GM18951 (cell line): ENCODE measurements at regions not wholly inside any gene's neighbourhood (a gene's known extent, or its start where the extent isn't known, plus 50 kb on each side); places are given as distances from the start of the nearest gene placed in this dataset.

ENCODE experiments used
- POLR2A ChIP-seq: IDR thresholded peaks from 4 replicates; pipeline ENCODE4 v1.6.1; 2011; ENCODE audit warnings: mild to moderate bottlenecking; ENCODE audit not compliant: insufficient read length, insufficient read depth; ENCODE audit errors: extremely low read depth
- in situ Hi-C: fragments of 300-500 bp; cut with MboI; formaldehyde crosslinking; loops from one replicate; pipeline ENCODE4 v1.12.0; 2022; ENCODE audit warnings: low sequenced_read_pairs, mixed read lengths, inconsistent platforms; ENCODE audit not compliant: unreplicated experiment

DNA sequence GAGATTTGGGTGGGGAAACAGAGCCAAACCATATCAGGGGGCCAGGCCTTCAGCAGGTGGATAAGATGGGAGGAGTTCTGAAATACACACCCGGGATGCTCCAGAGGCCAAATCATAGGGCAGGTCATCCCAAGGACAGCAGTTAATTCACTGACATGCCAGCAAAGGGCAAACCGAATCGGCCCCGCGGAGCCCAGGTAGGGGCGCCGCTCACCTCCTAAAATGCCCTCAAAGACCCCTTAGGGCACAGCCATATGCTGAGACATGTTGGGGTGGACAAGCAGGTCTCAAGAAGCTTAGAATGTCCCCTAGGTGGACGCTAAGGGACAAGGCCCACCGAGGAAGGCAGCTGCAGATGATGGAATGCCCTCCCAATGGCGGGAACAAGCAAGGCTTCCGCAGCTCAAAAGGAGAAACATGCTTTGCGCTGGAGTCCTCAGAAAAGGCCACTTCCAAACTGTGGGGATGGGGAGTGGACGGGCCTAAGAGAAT is 144.9 kb downstream of the ERCC6L2 start:
- in situ Hi-C loops, result no loop called here
- TF ChIP-seq POLR2A, result no peak
